Upper lobe of left lung (tissue), 6 donors: ENCODE measurements at regions not wholly inside any gene's neighbourhood (a gene's known extent, or its start where the extent isn't known, plus 50 kb on each side); places are given as distances from the start of the nearest gene placed in this dataset.

Experiments used
- ATAC-seq, 2 donors: fragments of 200-7000 bp; cut with Tn5 transposase; one replicate each; pipeline ENCODE4 v1.9.1; 2022; ENCODE audit warnings: mild to moderate bottlenecking in 2 of 2, moderate library complexity in 2 of 2; ENCODE audit not compliant: low FRiP score in 2 of 2
- DNase-seq, 2 donors: peaks; one replicate each; pipeline ENCODE4 v3.0.0-alpha.2; 2019 to 2020
- H3K27ac ChIP-seq, 4 donors: fragments of 200-600 bp; sonication (generic); one replicate each; pipeline ENCODE4 v1.5.1; 2016 to 2019
- H3K27me3 ChIP-seq, 4 donors: fragments of 200-600 bp; sonication (generic); one replicate each; pipeline ENCODE4 v1.5.1; 2017 to 2019
- H3K36me3 ChIP-seq, 4 donors: fragments of 200-600 bp; sonication (generic); one replicate each; pipeline ENCODE4 v1.5.1; 2016 to 2019
- H3K4me1 ChIP-seq, 4 donors: fragments of 200-600 bp; sonication (generic); one replicate each; pipeline ENCODE4 v1.5.1; 2018 to 2019
- H3K4me3 ChIP-seq, 4 donors: fragments of 200-600 bp; sonication (generic); one replicate each; pipeline ENCODE4 v1.5.1; 2017 to 2019; ENCODE audit warnings: mild to moderate bottlenecking in 2 of 4, moderate library complexity in 1 of 4
- H3K9me3 ChIP-seq, 4 donors: fragments of 200-600 bp; sonication (generic); one replicate each; pipeline ENCODE4 v1.5.1; 2018 to 2019
- CTCF ChIP-seq, 6 experiments: fragments of 450-650 bp in 4 of 6; fragments of 200-600 bp in 2 of 6; sonication (generic) in 2 of 6; IDR thresholded peaks; one replicate each; pipeline ENCODE4 v1.5.1; 2016 to 2019; ENCODE audit warnings: antibody characterized with exemption in 6 of 6
- EP300 ChIP-seq, 4 donors: sonication (generic); formaldehyde crosslinking; IDR thresholded peaks; one replicate each; pipeline ENCODE4 v1.5.1; 2017; ENCODE audit warnings: antibody characterized with exemption in 4 of 4, control low read depth in 2 of 4
- POLR2A ChIP-seq, 4 donors: fragments of 450-650 bp; IDR thresholded peaks; one replicate each; pipeline ENCODE4 v1.5.1; 2016 to 2017; ENCODE audit warnings: antibody characterized with exemption in 4 of 4, mild to moderate bottlenecking in 2 of 4
- POLR2AphosphoS5 ChIP-seq, 2 donors: sonication (generic); formaldehyde crosslinking; IDR thresholded peaks; one replicate each; pipeline ENCODE4 v1.5.1; 2017; ENCODE audit warnings: antibody characterized with exemption in 2 of 2
- WGBS, 2 donors: methylation state at CpG; one replicate each; pipeline ENCODE4 v1.1.5; 2017 to 2018; 5-methylcytosine and 5-hydroxymethylcytosine counted together
- donor health status: DM: no; HTN: no; CAD: no; lungs with moderate emphysema.
- donor health status: DM: no; HTN: yes; CAD: no; lungs with severe emphysema.

DNA sequence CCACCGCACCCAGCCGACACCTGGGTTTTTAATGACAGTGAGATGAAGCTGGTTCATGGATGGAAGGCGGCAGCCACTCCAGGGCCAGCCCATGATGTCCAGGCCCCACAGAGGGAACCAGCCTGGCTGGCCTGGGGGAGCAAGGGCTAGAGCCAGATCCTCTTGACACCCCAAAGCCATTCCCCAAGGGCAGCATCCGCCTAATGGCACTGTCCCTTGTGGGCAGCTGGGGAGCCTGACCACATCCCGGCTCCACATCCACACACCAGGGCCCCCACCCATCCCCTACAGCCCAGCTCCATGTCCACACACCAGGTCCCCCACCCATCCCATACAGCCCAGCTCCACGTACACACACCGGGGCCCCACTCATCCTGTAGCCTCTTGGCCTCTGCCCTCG is 53.3 kb upstream of the ACSF3 start:
- peaks cover 0 to 8% (median 1%) of the 10 kb centered on the region in 4 donors for H3K27me3 ChIP-seq

GRCh38 chr16:89040861-89041570 is 52.6 kb upstream of the ACSF3 start:
- Histone ChIP-seq H3K27me3 (peaks cover 0 to 8% (median 1%) of the 10 kb centered on the region in 4 donors), H3K4me1 (no peaks in the 10 kb centered on the region), H3K9me3 (no peaks in the 10 kb centered on the region), H3K4me3 (no peak overlapping the region), H3K27ac (no peak overlapping the region), H3K36me3 (no peaks in the 10 kb centered on the region)
- no peak for TF ChIP-seq CTCF (IDR thresholded peaks at IDR 0.05)
- TF ChIP-seq POLR2AphosphoS5 (IDR thresholded peaks at IDR 0.05) = no peak
- TF ChIP-seq POLR2A (IDR thresholded peaks at IDR 0.05) = no peak
- no peak for TF ChIP-seq EP300 (IDR thresholded peaks at IDR 0.05)
- DNase-seq = peak in 1 of 2 donors; percentile 56
- whole genome bisulfite sequencing, 2 donors = 76 to 82% methylated on average over 11 to 23 of the region's 25 CpGs
- ATAC-seq = no peak

More for the DNA sequence above, 53.3 kb upstream of the ACSF3 start:
- Histone ChIP-seq H3K9me3 (no peaks in the 10 kb centered on the region), H3K4me3 (no peak overlapping the region), H3K36me3 (no peaks in the 10 kb centered on the region), H3K27ac (no peak overlapping the region), H3K4me1 (no peaks in the 10 kb centered on the region)
- TF ChIP-seq CTCF (IDR thresholded peaks at IDR 0.05) (no peak), POLR2AphosphoS5 (IDR thresholded peaks at IDR 0.05) (no peak), POLR2A (IDR thresholded peaks at IDR 0.05) (no peak), EP300 (IDR thresholded peaks at IDR 0.05) (no peak)
- no peak for ATAC-seq
- DNase-seq = no peak
- WGBS, 2 donors = 50 to 81% methylated on average over 4 to 8 of the region's 8 CpGs

DNA sequence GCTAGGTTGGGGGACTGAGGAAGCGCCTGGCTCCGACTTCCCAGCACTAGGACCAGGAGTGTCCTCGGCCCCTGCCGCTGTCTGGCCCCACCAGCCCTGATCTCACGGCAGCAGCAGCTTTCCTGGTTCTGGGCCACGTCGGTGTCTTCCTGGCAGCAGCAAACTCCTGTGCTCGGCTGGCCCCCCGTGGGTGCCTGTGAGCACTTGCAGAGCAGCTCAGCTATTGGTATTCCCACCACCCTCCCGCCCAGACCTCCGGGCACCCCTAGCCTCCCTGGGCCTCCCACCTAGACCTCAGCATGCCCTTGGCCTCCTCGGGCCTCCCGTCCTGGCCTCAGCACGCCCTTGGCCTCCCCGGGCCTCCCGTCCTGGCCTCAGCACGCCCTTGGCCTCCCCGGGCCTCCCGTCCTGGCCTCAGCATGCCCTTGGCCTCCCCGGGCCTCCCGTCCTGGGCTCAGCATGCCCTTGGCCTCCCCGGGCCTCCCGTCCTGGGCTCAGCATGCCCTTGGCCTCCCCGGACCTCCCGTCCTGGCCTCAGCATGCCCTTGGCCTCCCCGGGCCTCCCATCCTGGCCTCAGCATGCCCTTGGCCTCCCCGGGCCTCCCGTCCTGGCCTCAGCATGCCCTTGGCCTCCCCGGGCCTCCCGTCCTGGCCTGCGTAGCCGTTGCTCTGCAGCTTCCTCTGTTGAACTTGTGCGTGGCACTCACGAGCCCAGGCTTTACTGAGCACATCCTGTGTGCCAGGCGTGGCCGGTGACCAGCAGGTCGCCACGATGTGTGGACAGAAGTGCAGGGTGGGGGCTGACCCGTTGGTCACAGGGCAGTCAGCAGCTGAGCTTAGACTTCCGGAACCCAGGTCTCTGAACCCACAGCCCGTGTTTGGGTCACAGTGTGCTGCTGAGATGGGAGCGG is 51.8 kb upstream of the ACSF3 start:
- no peaks in the 10 kb centered on the region for H3K4me1 ChIP-seq

More for the DNA sequence above, 51.8 kb upstream of the ACSF3 start:
- Histone ChIP-seq H3K9me3 (no peaks in the 10 kb centered on the region), H3K27ac (no peak overlapping the region), H3K36me3 (no peaks in the 10 kb centered on the region), H3K4me3 (no peak overlapping the region), H3K27me3 (peaks cover 0 to 8% (median 1%) of the 10 kb centered on the region in 4 donors)
- ATAC-seq (no peak), DNase-seq (peak in 1 of 2 donors; percentile 72)
- 84 to 87% methylated on average over 15 to 37 of the region's 42 CpGs for WGBS, 2 donors
- TF ChIP-seq EP300 (IDR thresholded peaks at IDR 0.05) (no peak), CTCF (IDR thresholded peaks at IDR 0.05) (no peak), POLR2AphosphoS5 (IDR thresholded peaks at IDR 0.05) (no peak), POLR2A (IDR thresholded peaks at IDR 0.05) (no peak)
